Breast epithelium (tissue), 3 donors: ENCODE measurements at regions not wholly inside any gene's neighbourhood (a gene's known extent, or its start where the extent isn't known, plus 50 kb on each side); places are given as distances from the start of the nearest gene placed in this dataset.

Source experiments
- CTCF ChIP-seq, 3 donors: fragments of 450-650 bp; IDR thresholded peaks; one replicate each; pipeline ENCODE4 v1.5.1; 2016 to 2017; ENCODE audit warnings: antibody characterized with exemption in 3 of 3, mild to moderate bottlenecking in 3 of 3, moderate library complexity in 3 of 3
- POLR2A ChIP-seq: fragments of 450-650 bp; IDR thresholded peaks from one replicate; pipeline ENCODE4 v1.6.1; 2016; ENCODE audit warnings: antibody characterized with exemption, mild to moderate bottlenecking, moderate library complexity
- POLR2AphosphoS5 ChIP-seq, 3 donors: sonication (generic); formaldehyde crosslinking; IDR thresholded peaks; one replicate each; pipeline ENCODE4 v1.6.1; 2017; ENCODE audit warnings: antibody characterized with exemption in 3 of 3

GRCh38 chr10:10197423-10197822, 820.2 kb upstream of the CELF2 start:
- TF ChIP-seq CTCF (IDR thresholded peaks at IDR 0.05) (no peak), POLR2A (no peak), POLR2AphosphoS5 (IDR thresholded peaks at IDR 0.05) (no peak)
